Heart left ventricle (tissue), 13 donors: ENCODE measurements at regions not wholly inside any gene's neighbourhood (a gene's known extent, or its start where the extent isn't known, plus 50 kb on each side); places are given as distances from the start of the nearest gene placed in this dataset.

Source experiments
- POLR2A ChIP-seq, 2 donors: fragments of 450-650 bp; IDR thresholded peaks; one replicate each; pipeline ENCODE4 v1.6.1; 2017; ENCODE audit warnings: antibody characterized with exemption in 2 of 2, mild to moderate bottlenecking in 2 of 2, moderate library complexity in 2 of 2
- TF ChIP-seq, protein P1 (sequence below), 12 donors: fragments of 200-600 bp; sonication (generic) in 4 of 12; IDR thresholded peaks; one replicate each; pipeline versions ENCODE4 v1.5.0 to v1.8.0; 2018 to 2022; ENCODE audit warnings: antibody characterized with exemption in 12 of 12, mild to moderate bottlenecking in 5 of 12
- donor health status: ischemic (EF 13 %, LVEDD 7.1; RV severe dilation, severe dysfunction).
- donor health status: DM: no; HTN: yes; CAD: no.
- donor health status: DM: no; HTN: no; CAD: no.
- donor health status: ischemic (EF 25% LVEDD 6.9; RV normal size, moderate dysfunction).
- donor health status: ischemic (EF 25% LVEDD 5.7; RV mildly dilated, moderate dysfunction).
- donor health status: ischemic (EF 35%, LVEDD 5.7; RV mildly dilated, moderate dysfunction).
- donor health status: nonischemic (EF 11% LVEDD 7.7; RV severe dilation, severe dysfunction).
- donor health status: DM: yes; HTN: yes; CAD: no.
- donor health status: PGD.
- donor health status: ischemic (EF 29% LVEDD 5.4; RV normal size, mild dysfunction).
- donor health status: nonischemic (EF 23%, LVEDD 6.1; RV moderate dilation, normal function).

- TF ChIP-seq POLR2A (IDR thresholded peaks at IDR 0.05) = no peak
- TF ChIP-seq, protein P1, sequence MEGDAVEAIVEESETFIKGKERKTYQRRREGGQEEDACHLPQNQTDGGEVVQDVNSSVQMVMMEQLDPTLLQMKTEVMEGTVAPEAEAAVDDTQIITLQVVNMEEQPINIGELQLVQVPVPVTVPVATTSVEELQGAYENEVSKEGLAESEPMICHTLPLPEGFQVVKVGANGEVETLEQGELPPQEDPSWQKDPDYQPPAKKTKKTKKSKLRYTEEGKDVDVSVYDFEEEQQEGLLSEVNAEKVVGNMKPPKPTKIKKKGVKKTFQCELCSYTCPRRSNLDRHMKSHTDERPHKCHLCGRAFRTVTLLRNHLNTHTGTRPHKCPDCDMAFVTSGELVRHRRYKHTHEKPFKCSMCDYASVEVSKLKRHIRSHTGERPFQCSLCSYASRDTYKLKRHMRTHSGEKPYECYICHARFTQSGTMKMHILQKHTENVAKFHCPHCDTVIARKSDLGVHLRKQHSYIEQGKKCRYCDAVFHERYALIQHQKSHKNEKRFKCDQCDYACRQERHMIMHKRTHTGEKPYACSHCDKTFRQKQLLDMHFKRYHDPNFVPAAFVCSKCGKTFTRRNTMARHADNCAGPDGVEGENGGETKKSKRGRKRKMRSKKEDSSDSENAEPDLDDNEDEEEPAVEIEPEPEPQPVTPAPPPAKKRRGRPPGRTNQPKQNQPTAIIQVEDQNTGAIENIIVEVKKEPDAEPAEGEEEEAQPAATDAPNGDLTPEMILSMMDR (IDR thresholded peaks at IDR 0.05) = no peak
Observed at GRCh38 chr15:67908756-67909155, 68.9 kb upstream of the RNU6-1 start.
